Naive B cell (primary cell): ENCODE measurements at regions not wholly inside any gene's neighbourhood (a gene's known extent, or its start where the extent isn't known, plus 50 kb on each side); places are given as distances from the start of the nearest gene placed in this dataset.

Source experiments
- ATAC-seq, 2 donors: fragments of 150-1000 bp; cut with Tn5 transposase; 2 replicates each; pipeline ENCODE4 v1.10.0; 2021; ENCODE audit warnings: low read depth in 2 of 2, mild to moderate bottlenecking in 2 of 2, moderate library complexity in 2 of 2
- DNase-seq: peaks from one replicate; pipeline ENCODE4 v3.0.0; 2022
- H3K27ac Mint-ChIP-seq, 6 donors: one replicate each; pipeline ENCODE4 v1.8.0; 2020 to 2022; ENCODE audit warnings: mild to moderate bottlenecking in 6 of 6, mixed read lengths in 6 of 6, moderate library complexity in 5 of 6, inconsistent platforms in 2 of 6
- H3K27me3 Mint-ChIP-seq, 3 donors: one replicate each; pipeline ENCODE4 v1.8.0; 2021 to 2022; ENCODE audit warnings: mixed read lengths in 3 of 3, mild to moderate bottlenecking in 1 of 3
- H3K36me3 Mint-ChIP-seq, 2 donors: one replicate each; pipeline ENCODE4 v1.8.0; 2020 to 2022; ENCODE audit warnings: mixed read lengths in 2 of 2, inconsistent platforms in 1 of 2, mild to moderate bottlenecking in 1 of 2
- H3K4me1 Mint-ChIP-seq, 3 donors: one replicate each; pipeline ENCODE4 v1.8.0; 2020 to 2022; ENCODE audit warnings: mixed read lengths in 3 of 3, inconsistent platforms in 1 of 3, mild to moderate bottlenecking in 1 of 3, moderate library complexity in 1 of 3
- H3K4me3 Mint-ChIP-seq, 8 donors: one replicate each; pipeline ENCODE4 v1.8.0; 2020 to 2022; ENCODE audit warnings: mild to moderate bottlenecking in 8 of 8, mixed read lengths in 8 of 8, moderate library complexity in 8 of 8, inconsistent platforms in 2 of 8
- H3K9me3 Mint-ChIP-seq, 7 donors: one replicate each; pipeline ENCODE4 v1.8.0; 2020 to 2022; ENCODE audit warnings: mixed read lengths in 7 of 7, mild to moderate bottlenecking in 5 of 7, inconsistent platforms in 2 of 7, moderate library complexity in 1 of 7

DNA sequence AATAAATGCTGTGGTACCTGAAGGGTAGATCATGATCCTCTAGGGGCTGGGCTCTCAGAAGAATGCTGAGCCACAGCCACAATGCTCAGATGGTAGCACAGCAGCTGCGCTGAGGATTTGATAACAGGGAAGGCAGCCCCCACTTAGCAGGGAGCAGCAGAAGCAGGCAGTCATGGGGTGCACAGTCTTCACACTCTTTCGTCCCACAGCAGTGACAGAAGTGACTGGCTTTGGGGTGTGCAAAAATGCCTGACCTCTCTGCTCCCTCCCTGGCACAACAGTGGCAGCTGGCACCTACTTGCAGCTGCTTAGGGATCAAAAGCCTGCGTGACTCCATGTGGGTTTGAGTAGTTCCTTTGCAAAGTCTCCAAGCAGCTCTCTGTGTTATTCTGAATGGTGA is 1349.8 kb upstream of the RAG2 start:
- Mint-ChIP-seq H3K27me3 (no peaks in the 10 kb centered on the region), H3K4me1 (no peaks in the 10 kb centered on the region), H3K4me3 (no peak overlapping the region), H3K36me3 (no peaks in the 10 kb centered on the region), H3K27ac (no peak overlapping the region), H3K9me3 (peaks cover 2 to 21% (median 7%) of the 10 kb centered on the region in 7 donors)
- DNase-seq (no peak), ATAC-seq (no peak)

DNA sequence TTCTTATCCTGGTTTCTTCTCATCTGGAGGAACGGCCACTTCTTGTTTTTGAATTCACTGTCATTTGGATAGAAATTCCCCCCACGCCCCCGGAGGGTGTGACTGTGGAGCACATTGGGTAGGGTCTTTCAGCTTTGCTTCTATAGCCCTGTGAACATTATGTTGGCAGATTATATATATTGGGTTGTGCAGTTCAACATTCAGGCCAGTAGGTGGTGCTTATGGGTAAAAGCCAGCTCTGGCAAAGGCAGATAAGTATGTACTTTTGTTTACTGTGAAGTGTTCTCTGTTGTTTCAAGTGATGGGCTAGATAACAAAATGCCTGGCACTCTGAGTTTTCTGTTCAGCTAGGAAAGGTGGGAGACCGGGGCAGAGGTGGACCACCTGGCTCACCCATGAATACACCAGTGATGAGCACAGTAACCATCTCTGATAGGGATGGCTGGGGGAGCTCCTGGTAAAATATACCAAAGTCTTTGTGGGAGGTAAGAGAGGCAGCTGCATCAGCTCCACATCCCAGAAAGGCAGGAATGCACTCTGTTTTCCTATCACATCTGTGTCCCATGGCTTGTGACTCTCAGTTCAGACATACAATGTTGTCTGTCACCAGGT is 1348.2 kb upstream of the RAG2 start:
- no peaks in the 10 kb centered on the region for H3K27me3 Mint-ChIP-seq
- ATAC-seq = no peak
- H3K4me1 Mint-ChIP-seq = no peaks in the 10 kb centered on the region

DNA sequence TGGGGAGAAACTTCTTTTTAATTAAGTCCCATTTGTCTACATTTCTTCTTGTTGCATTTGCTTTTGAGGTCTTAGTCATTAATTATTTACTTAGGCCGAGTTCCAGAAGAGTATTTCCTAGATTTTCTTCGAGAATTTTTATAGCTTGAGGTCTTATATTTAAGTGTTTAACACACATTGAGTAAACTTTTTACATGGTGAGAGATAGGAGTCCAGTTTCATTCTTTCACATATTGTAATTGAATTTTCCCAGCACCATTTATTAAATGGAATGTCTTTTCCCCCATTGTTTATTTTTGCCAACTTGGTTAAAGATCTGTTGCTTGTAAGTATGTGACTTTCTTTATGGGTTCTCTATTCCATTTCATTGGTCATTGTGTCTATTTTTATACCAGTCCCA is 1344.0 kb upstream of the RAG2 start:
- no peaks in the 10 kb centered on the region for H3K36me3 Mint-ChIP-seq
- ATAC-seq (no peak), DNase-seq (no peak)
- no peak overlapping the region for H3K4me3 Mint-ChIP-seq
- peaks cover 2 to 21% (median 7%) of the 10 kb centered on the region in 7 donors for H3K9me3 Mint-ChIP-seq
- H3K27me3 Mint-ChIP-seq = no peaks in the 10 kb centered on the region
- no peaks in the 10 kb centered on the region for H3K4me1 Mint-ChIP-seq
- H3K27ac Mint-ChIP-seq = no peak overlapping the region

More for the DNA sequence above, 1348.2 kb upstream of the RAG2 start:
- Mint-ChIP-seq H3K9me3 (peaks cover 2 to 21% (median 7%) of the 10 kb centered on the region in 7 donors), H3K27ac (no peak overlapping the region), H3K4me3 (no peak overlapping the region), H3K36me3 (no peaks in the 10 kb centered on the region)
- DNase-seq = no peak

DNA sequence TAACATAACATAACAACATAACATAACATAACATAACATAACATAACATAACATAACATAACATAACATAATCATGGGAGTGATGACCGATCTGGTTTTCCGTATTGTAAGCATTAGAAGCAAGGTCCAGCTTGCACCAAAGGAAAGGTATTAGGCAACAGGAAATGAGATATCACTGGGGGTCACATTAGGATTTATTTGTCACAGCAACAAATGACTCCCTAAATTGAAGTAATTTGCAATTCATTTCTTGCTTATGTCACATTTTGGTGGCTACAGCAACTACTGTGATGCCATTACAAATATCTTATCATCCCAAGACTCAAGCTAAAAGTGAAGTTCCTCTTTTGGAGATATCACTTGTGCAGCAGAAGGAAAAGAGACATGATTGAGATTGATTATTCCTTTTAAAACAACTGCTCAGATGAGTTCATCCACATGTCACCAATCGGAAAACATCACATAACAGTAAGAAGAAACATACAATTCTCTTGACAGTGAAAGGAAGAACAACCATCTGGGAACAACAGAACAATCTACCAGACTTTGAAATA is 1331.1 kb upstream of the RAG2 start:
- no peak for ATAC-seq
- H3K9me3 Mint-ChIP-seq = peaks cover 0 to 17% (median 2%) of the 10 kb centered on the region in 7 donors
- no peaks in the 10 kb centered on the region for H3K36me3 Mint-ChIP-seq
- no peaks in the 10 kb centered on the region for H3K4me1 Mint-ChIP-seq
- H3K27ac Mint-ChIP-seq = no peak overlapping the region
- no peak overlapping the region for H3K4me3 Mint-ChIP-seq
- DNase-seq = no peak
- no peaks in the 10 kb centered on the region for H3K27me3 Mint-ChIP-seq

DNA sequence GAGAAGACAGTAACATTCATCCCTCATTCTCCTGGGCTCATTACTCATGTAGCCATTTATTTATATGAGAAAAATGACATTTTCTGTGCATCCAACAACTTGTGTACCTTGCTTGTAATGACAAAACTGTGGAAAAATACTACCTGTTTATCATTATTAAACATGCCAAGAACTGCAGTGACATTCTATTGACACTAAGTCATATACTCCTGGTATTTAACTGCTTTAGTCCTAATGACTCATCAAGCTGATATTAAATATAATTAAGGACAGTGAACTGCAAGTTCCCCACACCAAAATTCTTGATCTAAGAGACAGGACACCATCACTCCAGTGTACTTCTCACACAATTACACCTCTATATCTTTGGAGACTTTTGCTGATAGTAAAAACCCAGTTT is 1328.7 kb upstream of the RAG2 start:
- Mint-ChIP-seq H3K36me3 (no peaks in the 10 kb centered on the region), H3K4me1 (no peaks in the 10 kb centered on the region), H3K4me3 (no peak overlapping the region), H3K9me3 (peaks cover 0 to 15% (median 0%) of the 10 kb centered on the region in 7 donors), H3K27me3 (no peaks in the 10 kb centered on the region), H3K27ac (no peak overlapping the region)
- ATAC-seq = no peak
- DNase-seq = no peak

DNA sequence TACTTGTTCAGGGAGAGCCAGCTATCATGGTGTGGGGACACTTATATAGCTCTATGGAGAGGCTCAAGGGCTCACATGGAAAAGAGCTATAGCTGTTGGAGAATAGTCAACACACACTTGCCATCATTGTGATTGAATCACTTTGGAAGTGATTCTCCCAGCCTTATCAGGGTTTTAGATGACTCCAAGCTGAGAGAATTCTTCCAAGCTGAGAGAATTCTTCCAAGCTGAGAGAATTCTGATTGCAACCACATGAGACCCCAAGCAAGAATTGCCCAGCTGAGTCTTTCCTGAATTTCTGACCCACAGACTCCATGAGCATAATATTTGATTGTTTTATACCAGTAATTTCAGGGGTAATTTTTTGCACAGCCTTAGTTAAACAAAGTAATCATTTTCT is 1318.3 kb upstream of the RAG2 start:
- H3K9me3 Mint-ChIP-seq = peaks cover 0 to 5% (median 0%) of the 10 kb centered on the region in 7 donors
- H3K27ac Mint-ChIP-seq = no peak overlapping the region
- H3K27me3 Mint-ChIP-seq = no peaks in the 10 kb centered on the region
- no peak for ATAC-seq
- H3K36me3 Mint-ChIP-seq = no peaks in the 10 kb centered on the region
- H3K4me1 Mint-ChIP-seq = no peaks in the 10 kb centered on the region
- H3K4me3 Mint-ChIP-seq = no peak overlapping the region
- DNase-seq = no peak

DNA sequence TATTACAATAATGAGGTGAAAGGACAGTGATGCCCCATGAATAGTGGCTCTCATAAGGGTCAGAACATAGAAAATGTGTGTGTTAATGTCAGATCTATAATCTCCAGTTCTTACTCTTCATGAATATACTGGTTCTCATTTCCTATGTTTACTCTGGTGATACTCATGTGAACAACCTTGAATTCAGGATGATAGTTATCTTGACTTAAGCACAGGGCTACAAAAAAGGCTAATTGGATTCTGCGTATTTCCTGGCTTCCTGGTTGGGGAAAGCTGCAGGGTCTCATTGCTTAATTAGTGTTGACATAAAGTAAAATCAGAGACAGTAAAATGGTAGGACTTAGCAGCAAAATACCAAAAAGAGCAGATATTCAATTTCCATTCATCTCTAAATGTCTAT is 1316.8 kb upstream of the RAG2 start:
- DNase-seq (no peak), ATAC-seq (no peak)
- no peaks in the 10 kb centered on the region for H3K36me3 Mint-ChIP-seq
- no peaks in the 10 kb centered on the region for H3K27me3 Mint-ChIP-seq
- no peak overlapping the region for H3K4me3 Mint-ChIP-seq
- H3K4me1 Mint-ChIP-seq = no peaks in the 10 kb centered on the region
- H3K9me3 Mint-ChIP-seq = peaks cover 0 to 5% (median 0%) of the 10 kb centered on the region in 7 donors
- H3K27ac Mint-ChIP-seq = no peak overlapping the region

DNA sequence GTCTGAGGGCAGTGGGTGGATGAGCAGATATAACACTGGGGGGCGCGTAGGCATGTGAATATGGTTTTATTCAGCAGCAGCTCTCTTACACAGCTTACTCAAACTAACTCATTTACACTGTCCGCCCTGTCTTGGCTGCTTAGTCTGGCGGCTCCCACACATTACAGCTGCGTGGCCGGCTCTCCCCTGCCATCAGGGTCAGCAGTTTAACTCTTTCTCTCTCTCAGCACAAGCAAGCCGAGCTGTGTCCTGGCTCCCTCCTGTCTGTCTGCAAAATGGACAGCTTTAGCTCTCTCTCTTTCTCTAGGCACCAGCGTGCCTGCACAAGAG is 1310.1 kb upstream of the RAG2 start:
- DNase-seq = no peak
- H3K36me3 Mint-ChIP-seq = peaks cover 0 to 7% of the 10 kb centered on the region in 2 donors
- no peaks in the 10 kb centered on the region for H3K27me3 Mint-ChIP-seq
- no peaks in the 10 kb centered on the region for H3K4me1 Mint-ChIP-seq
- no peak overlapping the region for H3K27ac Mint-ChIP-seq
- no peak for ATAC-seq
- H3K4me3 Mint-ChIP-seq = no peak overlapping the region
- H3K9me3 Mint-ChIP-seq = peaks cover 0 to 10% (median 4%) of the 10 kb centered on the region in 7 donors

DNA sequence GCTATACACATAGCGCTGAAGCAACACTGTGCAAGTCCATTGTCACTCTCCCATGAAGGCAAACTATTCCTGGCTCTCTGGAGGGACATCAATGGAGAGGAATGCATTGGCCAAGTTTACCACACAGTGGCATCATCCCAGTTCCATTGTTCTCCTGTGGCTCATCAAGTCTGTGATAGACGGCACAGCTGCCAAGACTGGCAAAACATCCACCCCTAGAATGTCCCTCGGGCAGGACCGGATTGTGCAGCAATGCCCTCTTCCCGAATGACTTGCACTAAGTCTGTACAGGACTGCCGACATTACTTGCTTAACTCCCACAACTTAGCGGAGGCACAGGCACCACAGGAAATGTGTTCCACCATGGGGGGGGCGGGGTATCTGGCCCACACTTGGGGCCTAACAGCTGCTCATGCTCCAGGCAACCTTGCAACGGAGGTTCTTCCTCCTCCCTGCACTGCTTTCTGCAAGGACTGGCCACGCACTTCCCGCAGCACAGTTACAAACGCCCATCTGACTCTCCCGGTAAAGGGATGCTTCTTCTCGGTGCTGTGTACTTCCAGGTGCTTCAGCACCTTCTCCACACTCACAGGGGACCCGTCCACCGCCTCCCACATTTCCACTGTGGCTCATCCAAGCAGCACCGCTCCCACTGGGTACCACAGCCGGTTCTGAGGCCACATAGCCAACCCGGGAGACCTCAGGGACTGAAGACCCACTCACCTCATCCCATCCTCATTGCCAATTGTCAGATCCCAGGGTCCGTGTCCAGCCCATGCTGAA is 1309.6 kb upstream of the RAG2 start:
- H3K27ac Mint-ChIP-seq = no peak overlapping the region
- H3K27me3 Mint-ChIP-seq = no peaks in the 10 kb centered on the region
- H3K4me3 Mint-ChIP-seq = no peak overlapping the region
- peaks cover 2 to 10% (median 4%) of the 10 kb centered on the region in 7 donors for H3K9me3 Mint-ChIP-seq
- ATAC-seq (no peak), DNase-seq (no peak)
- H3K36me3 Mint-ChIP-seq = peaks cover 0 to 7% of the 10 kb centered on the region in 2 donors
- H3K4me1 Mint-ChIP-seq = no peaks in the 10 kb centered on the region

DNA sequence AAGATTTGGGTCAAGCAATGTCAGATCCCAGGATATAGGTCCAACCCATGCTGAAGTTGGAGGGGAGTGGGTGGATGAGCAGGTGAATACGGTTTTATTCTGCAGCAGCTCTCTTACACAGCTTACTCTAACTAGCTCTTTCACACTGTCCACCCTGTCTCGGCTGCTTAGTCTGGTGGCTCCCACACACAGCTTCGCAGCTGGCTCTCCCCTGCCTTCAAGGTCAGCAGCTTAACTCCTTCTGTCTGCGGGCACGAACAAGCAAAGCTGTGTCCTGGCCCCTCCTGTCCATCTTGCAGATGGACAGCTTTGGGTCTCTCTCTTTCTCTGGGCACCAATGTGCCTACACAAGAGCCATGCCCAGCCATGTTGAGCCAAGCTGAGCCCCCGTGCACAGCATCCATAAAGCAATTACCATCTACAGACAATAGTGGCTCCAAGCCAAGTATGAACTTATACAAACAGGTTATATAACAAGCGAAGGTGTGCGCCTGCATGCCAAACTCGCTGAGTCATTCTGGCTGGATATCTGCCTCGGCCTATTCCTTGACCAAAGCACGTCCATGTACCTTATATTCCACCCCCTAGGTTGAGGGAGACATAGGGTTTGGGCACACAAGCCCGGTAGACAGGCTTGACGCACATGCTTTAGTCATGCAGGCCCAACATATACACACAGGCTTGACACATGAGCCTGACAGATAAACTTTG is 1307.8 kb upstream of the RAG2 start:
- H3K27ac Mint-ChIP-seq = peak overlapping the region in 1 of 6 donors; percentile 5
- no peak overlapping the region for H3K4me3 Mint-ChIP-seq
- peaks cover 0 to 7% of the 10 kb centered on the region in 2 donors for H3K36me3 Mint-ChIP-seq
- no peaks in the 10 kb centered on the region for H3K4me1 Mint-ChIP-seq
- H3K27me3 Mint-ChIP-seq = no peaks in the 10 kb centered on the region
- DNase-seq (no peak), ATAC-seq (no peak)
- H3K9me3 Mint-ChIP-seq = peaks cover 3 to 10% (median 5%) of the 10 kb centered on the region in 7 donors

DNA sequence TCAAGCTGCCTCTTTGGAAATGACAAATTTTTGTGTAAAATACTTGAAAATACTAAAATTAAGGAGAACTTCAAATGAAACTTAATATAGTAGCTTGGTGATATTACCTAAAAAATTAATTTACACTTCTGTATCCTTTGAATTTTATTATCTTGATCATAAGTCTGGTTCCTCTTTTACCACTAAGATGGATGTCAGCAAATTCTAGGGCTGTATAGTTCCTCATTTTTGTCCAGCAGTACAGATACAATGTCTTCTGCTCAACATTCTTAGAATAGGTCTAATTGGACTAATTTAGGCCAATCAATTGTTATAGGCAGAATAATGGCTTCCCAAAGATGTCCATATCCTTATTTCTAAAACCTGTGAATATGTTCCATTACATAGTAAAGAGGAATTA is 1298.0 kb upstream of the RAG2 start:
- peaks cover 6 to 37% (median 6%) of the 10 kb centered on the region in 7 donors for H3K9me3 Mint-ChIP-seq
- DNase-seq = no peak
- H3K27ac Mint-ChIP-seq = no peak overlapping the region
- no peaks in the 10 kb centered on the region for H3K4me1 Mint-ChIP-seq
- ATAC-seq = no peak
- no peaks in the 10 kb centered on the region for H3K27me3 Mint-ChIP-seq
- H3K36me3 Mint-ChIP-seq = no peaks in the 10 kb centered on the region
- H3K4me3 Mint-ChIP-seq = no peak overlapping the region

DNA sequence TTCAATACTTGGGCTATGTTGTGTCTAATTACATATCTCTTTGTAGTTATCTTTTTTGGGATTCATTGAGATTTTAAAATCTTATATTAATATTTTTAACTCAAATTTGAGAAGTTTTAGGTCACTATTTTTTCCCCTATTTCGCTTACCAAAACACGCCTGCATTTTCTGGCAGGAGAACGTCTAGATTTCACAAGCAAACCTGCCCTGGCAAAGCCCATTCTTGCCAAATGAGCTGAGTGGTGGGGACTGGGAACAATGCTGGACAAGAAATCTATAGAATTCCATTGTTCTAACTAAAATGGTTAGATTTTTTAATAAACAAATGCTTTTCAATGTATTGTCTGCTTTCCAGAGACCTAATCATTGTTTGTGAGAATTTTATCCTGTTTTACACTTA is 1283.7 kb upstream of the RAG2 start:
- H3K27ac Mint-ChIP-seq = no peak overlapping the region
- H3K27me3 Mint-ChIP-seq = no peaks in the 10 kb centered on the region
- no peak for DNase-seq
- peaks cover 0 to 5% (median 0%) of the 10 kb centered on the region in 7 donors for H3K9me3 Mint-ChIP-seq
- ATAC-seq = no peak
- no peaks in the 10 kb centered on the region for H3K36me3 Mint-ChIP-seq
- no peaks in the 10 kb centered on the region for H3K4me1 Mint-ChIP-seq
- no peak overlapping the region for H3K4me3 Mint-ChIP-seq

DNA sequence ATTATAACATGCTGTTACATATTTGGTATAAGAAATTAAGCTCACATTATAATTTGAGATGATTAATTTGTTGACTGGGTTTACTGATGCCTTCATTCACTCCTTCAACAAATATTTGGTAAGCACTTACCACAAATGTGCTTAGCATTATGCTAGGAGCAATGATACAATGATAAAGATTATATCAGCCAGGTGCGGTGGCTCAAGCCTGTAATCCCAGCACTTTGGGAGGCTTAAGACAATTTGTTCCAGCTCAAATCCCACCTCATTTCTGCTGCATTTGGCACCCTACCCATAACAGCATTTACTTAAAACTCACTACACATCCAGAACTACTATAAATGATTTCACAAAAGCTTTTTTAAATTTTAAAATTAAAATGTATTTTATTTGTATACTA is 1263.6 kb upstream of the RAG2 start:
- no peak for DNase-seq
- ATAC-seq = no peak
- H3K27ac Mint-ChIP-seq = no peak overlapping the region
- no peak overlapping the region for H3K4me3 Mint-ChIP-seq
- H3K27me3 Mint-ChIP-seq = no peaks in the 10 kb centered on the region
- peaks cover 0 to 5% (median 2%) of the 10 kb centered on the region in 7 donors for H3K9me3 Mint-ChIP-seq
- no peaks in the 10 kb centered on the region for H3K36me3 Mint-ChIP-seq
- H3K4me1 Mint-ChIP-seq = no peaks in the 10 kb centered on the region
